ENCODE measurements at regions not wholly inside any gene's neighbourhood (a gene's known extent, or its start where the extent isn't known, plus 50 kb on each side); places are given as distances from the start of the nearest gene placed in this dataset.

DNA sequence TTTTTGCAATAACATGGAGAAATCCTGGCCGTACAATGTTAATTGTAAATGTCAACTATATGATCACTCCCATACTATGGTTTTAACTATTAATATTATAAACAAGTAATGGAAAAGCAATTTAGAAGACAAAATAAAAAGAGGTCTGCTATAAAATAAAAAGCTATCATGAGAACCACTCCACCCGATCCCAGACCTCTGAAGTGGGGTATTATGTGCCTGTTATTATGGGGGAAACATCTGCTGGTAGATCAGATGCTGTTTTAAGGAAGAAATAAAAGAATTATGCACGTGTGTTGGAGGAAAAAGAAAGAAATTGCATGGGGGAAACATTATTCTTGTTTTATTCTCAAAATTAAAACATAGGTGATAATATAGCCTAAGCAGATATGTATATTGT, 615.7 kb upstream of the ARID1B start:
- no peaks in the 10 kb centered on the region for H3F3A ChIP-seq (ENCODE audit: insufficient read depth, low read length)
- H3K9ac ChIP-seq (ENCODE audit: low read length), result no peak overlapping the region
- H3K4me1 ChIP-seq (ENCODE audit: low read length), result no peaks in the 10 kb centered on the region
- H3K9me2 ChIP-seq (replicated peaks; ENCODE audit: insufficient read depth, low read length), result no peaks in the 10 kb centered on the region
- no peak overlapping the region for H3K4me3 ChIP-seq (ENCODE audit: low read length)
- no peaks in the 10 kb centered on the region for H3K27me3 ChIP-seq (replicated peaks; ENCODE audit: insufficient read depth, low read length)
- TF ChIP-seq EZH2phosphoT487 (IDR thresholded peaks at IDR 0.05; ENCODE audit: low read length) (no peak), EZH2 (optimal IDR thresholded peaks at IDR 0.05; ENCODE audit: low read depth, low read length) (no peak)
- TF ChIP-seq, protein P1, sequence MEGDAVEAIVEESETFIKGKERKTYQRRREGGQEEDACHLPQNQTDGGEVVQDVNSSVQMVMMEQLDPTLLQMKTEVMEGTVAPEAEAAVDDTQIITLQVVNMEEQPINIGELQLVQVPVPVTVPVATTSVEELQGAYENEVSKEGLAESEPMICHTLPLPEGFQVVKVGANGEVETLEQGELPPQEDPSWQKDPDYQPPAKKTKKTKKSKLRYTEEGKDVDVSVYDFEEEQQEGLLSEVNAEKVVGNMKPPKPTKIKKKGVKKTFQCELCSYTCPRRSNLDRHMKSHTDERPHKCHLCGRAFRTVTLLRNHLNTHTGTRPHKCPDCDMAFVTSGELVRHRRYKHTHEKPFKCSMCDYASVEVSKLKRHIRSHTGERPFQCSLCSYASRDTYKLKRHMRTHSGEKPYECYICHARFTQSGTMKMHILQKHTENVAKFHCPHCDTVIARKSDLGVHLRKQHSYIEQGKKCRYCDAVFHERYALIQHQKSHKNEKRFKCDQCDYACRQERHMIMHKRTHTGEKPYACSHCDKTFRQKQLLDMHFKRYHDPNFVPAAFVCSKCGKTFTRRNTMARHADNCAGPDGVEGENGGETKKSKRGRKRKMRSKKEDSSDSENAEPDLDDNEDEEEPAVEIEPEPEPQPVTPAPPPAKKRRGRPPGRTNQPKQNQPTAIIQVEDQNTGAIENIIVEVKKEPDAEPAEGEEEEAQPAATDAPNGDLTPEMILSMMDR (IDR thresholded peaks at IDR 0.05; ENCODE audit: low read length), result no peak
- H3K27ac ChIP-seq (ENCODE audit: low read length), result no peak overlapping the region
- H3K4me2 ChIP-seq (ENCODE audit: low read depth, low read length), result no peak overlapping the region
- no peaks in the 10 kb centered on the region for H3K9me3 ChIP-seq (replicated peaks; ENCODE audit: insufficient read depth, low read length)
- H2AFZ ChIP-seq (ENCODE audit: low read length), result no peak overlapping the region
- no peak for DNase-seq
- no peaks in the 10 kb centered on the region for H3K79me2 ChIP-seq (ENCODE audit: low read length)
- no peaks in the 10 kb centered on the region for H4K20me1 ChIP-seq (ENCODE audit: insufficient read depth, low read length)
- no peaks in the 10 kb centered on the region for H3K36me3 ChIP-seq (replicated peaks; ENCODE audit: insufficient read depth, low read length)

DNA sequence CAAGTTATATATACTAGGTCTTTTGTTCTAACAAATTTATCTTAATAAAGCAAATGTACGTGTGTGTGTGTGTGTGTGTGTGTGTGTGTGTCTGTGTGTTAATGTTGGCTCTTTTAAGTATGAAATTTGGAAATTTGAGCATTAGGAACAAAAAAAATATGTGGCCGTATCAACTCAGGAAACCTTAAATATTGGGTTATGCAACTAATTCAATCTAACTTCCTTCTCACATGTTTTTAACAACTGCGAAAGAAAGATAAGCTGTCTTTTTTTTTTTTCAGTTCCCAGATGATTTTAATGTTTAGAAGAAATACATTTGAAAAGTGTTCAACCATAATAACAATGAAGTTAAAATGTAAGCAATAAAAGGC, 616.4 kb upstream of the ARID1B start:
- H3K4me1 ChIP-seq (ENCODE audit: low read length), result no peaks in the 10 kb centered on the region
- no peak overlapping the region for H3K27ac ChIP-seq (ENCODE audit: low read length)
- no peaks in the 10 kb centered on the region for H3K27me3 ChIP-seq (replicated peaks; ENCODE audit: insufficient read depth, low read length)
- H3K9ac ChIP-seq (ENCODE audit: low read length), result no peak overlapping the region
- H3K36me3 ChIP-seq (replicated peaks; ENCODE audit: insufficient read depth, low read length), result no peaks in the 10 kb centered on the region
- no peak overlapping the region for H3K4me2 ChIP-seq (ENCODE audit: low read depth, low read length)
- no peaks in the 10 kb centered on the region for H3F3A ChIP-seq (ENCODE audit: insufficient read depth, low read length)
- H2AFZ ChIP-seq (ENCODE audit: low read length), result no peak overlapping the region
- no peak overlapping the region for H3K4me3 ChIP-seq (ENCODE audit: low read length)
- no peaks in the 10 kb centered on the region for H3K9me2 ChIP-seq (replicated peaks; ENCODE audit: insufficient read depth, low read length)
- no peaks in the 10 kb centered on the region for H3K79me2 ChIP-seq (ENCODE audit: low read length)
- no peaks in the 10 kb centered on the region for H3K9me3 ChIP-seq (replicated peaks; ENCODE audit: insufficient read depth, low read length)
- no peak for DNase-seq
- no peaks in the 10 kb centered on the region for H4K20me1 ChIP-seq (ENCODE audit: insufficient read depth, low read length)
- TF ChIP-seq, protein P1 (IDR thresholded peaks at IDR 0.05; ENCODE audit: low read length), result no peak
- TF ChIP-seq EZH2 (optimal IDR thresholded peaks at IDR 0.05; ENCODE audit: low read depth, low read length) (no peak), EZH2phosphoT487 (IDR thresholded peaks at IDR 0.05; ENCODE audit: low read length) (no peak)

DNA sequence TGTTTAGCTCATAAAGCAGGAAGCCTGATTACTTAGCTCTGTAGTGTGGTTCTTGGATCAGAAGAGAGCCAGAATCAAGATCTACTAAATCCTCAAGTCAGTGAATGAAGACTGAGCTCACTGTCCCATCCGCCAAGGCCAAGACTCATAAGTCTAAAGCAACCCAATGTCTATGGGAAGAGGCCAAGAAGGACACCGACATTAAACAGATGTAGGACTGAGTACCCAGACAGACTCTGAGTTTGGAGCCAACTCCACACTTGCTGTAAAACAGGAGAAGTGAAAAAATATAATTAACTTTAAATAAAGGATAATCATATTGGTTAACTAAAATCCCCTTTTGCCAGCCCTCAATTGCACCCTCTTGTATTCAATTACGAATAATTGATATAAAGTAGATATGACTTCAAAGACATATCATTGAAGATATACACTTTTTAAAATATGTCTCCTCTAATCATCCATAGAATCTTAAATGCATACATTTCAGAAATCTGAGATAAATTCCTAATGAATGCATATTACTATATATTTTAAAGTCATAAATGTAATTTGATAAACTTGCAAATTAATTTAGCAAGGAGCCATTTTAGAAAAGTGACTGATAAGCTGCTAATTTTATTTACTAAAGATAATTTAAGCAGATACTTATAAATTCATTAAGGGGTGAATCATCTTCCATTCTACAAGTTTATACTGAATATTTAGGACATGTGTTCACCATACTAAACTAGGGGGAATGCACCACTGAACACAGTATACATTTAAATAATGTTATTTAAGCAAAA, 617.0 kb upstream of the ARID1B start:
- H3K9ac ChIP-seq (ENCODE audit: low read length), result no peak overlapping the region
- H3K4me1 ChIP-seq (ENCODE audit: low read length), result no peaks in the 10 kb centered on the region
- no peak overlapping the region for H2AFZ ChIP-seq (ENCODE audit: low read length)
- no peaks in the 10 kb centered on the region for H3K9me3 ChIP-seq (replicated peaks; ENCODE audit: insufficient read depth, low read length)
- no peaks in the 10 kb centered on the region for H3K79me2 ChIP-seq (ENCODE audit: low read length)
- H3K4me3 ChIP-seq (ENCODE audit: low read length), result no peak overlapping the region
- no peaks in the 10 kb centered on the region for H3F3A ChIP-seq (ENCODE audit: insufficient read depth, low read length)
- no peak overlapping the region for H3K27ac ChIP-seq (ENCODE audit: low read length)
- H3K9me2 ChIP-seq (replicated peaks; ENCODE audit: insufficient read depth, low read length), result no peaks in the 10 kb centered on the region
- H3K27me3 ChIP-seq (replicated peaks; ENCODE audit: insufficient read depth, low read length), result no peaks in the 10 kb centered on the region
- no peak for DNase-seq
- no peak for TF ChIP-seq EZH2phosphoT487 (IDR thresholded peaks at IDR 0.05; ENCODE audit: low read length)
- H4K20me1 ChIP-seq (ENCODE audit: insufficient read depth, low read length), result no peaks in the 10 kb centered on the region
- no peak overlapping the region for H3K4me2 ChIP-seq (ENCODE audit: low read depth, low read length)
- no peaks in the 10 kb centered on the region for H3K36me3 ChIP-seq (replicated peaks; ENCODE audit: insufficient read depth, low read length)

DNA sequence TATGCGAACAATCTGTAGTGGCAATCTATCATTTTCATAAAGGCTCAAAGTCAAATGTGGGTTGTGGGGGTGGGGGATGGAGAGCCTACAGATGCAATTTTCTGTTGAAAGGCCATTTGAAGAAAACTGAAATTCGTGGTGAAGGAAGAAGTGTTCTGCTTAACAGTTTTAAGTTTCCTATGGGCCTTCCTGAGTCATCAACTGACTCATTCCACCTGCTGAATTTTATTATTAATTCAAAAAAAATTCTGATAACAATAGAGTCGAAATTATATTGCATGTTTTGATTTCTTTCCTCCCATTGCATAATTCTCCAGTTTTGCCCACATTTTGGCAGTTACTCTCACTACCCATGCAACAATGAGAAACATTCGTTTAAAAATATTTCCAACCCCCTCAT, 622.3 kb upstream of the ARID1B start:
- Histone ChIP-seq H3K36me3 (replicated peaks; ENCODE audit: insufficient read depth, low read length) (no peaks in the 10 kb centered on the region), H3F3A (ENCODE audit: insufficient read depth, low read length) (no peaks in the 10 kb centered on the region), H3K79me2 (ENCODE audit: low read length) (no peaks in the 10 kb centered on the region), H2AFZ (ENCODE audit: low read length) (no peak overlapping the region), H3K4me1 (ENCODE audit: low read length) (no peaks in the 10 kb centered on the region), H3K4me3 (ENCODE audit: low read length) (no peak overlapping the region), H3K9ac (ENCODE audit: low read length) (no peak overlapping the region), H3K9me2 (replicated peaks; ENCODE audit: insufficient read depth, low read length) (no peaks in the 10 kb centered on the region), H3K4me2 (ENCODE audit: low read depth, low read length) (no peak overlapping the region), H3K27me3 (replicated peaks; ENCODE audit: insufficient read depth, low read length) (no peaks in the 10 kb centered on the region), H3K27ac (ENCODE audit: low read length) (no peak overlapping the region), H3K9me3 (replicated peaks; ENCODE audit: insufficient read depth, low read length) (no peaks in the 10 kb centered on the region), H4K20me1 (ENCODE audit: insufficient read depth, low read length) (no peaks in the 10 kb centered on the region)
- no peak for DNase-seq
- TF ChIP-seq EZH2phosphoT487 (IDR thresholded peaks at IDR 0.05; ENCODE audit: low read length) (no peak), EZH2 (optimal IDR thresholded peaks at IDR 0.05; ENCODE audit: low read depth, low read length) (no peak)
- TF ChIP-seq, protein P1 (IDR thresholded peaks at IDR 0.05; ENCODE audit: low read length), result no peak
